ENCODE measurements at regions not wholly inside any gene's neighbourhood (a gene's known extent, or its start where the extent isn't known, plus 50 kb on each side); places are given as distances from the start of the nearest gene placed in this dataset.
"Not testable (repeated sequence)": the region's sequence is repeated elsewhere in the genome, so short reads cannot be mapped to it uniquely, and the experiment has no call there.

GRCh38 chr6:164043656-164044055 is 629.1 kb downstream of the QKI start:
- DNase-seq = not testable (repeated sequence)

GRCh38 chr6:164042212-164042611 is 627.7 kb downstream of the QKI start:
- DNase-seq = no peak

- no peak for DNase-seq
These were observed 626.5 kb downstream of the QKI start for GRCh38 chr6:164040994-164041393.

- DNase-seq = no peak
These were observed 625.4 kb downstream of the QKI start for GRCh38 chr6:164039954-164040375.

GRCh38 chr6:164037171-164037870 is 622.8 kb downstream of the QKI start:
- no peak for DNase-seq

- no peak for DNase-seq
These were observed 621.5 kb downstream of the QKI start for GRCh38 chr6:164035900-164036485.

- no peak for DNase-seq
These were observed 620.2 kb downstream of the QKI start for GRCh38 chr6:164034602-164035140.

GRCh38 chr6:164025180-164025579 is 610.7 kb downstream of the QKI start:
- DNase-seq = no peak

- DNase-seq = no peak
These were observed 609.0 kb downstream of the QKI start for GRCh38 chr6:164023535-164023934.

- no peak for DNase-seq
These were observed 608.1 kb downstream of the QKI start for GRCh38 chr6:164022632-164023031.

GRCh38 chr6:164021589-164022250 is 607.2 kb downstream of the QKI start:
- DNase-seq = no peak

- DNase-seq = no peak
These were observed 605.6 kb downstream of the QKI start for GRCh38 chr6:164020142-164020541.

- no peak for DNase-seq
These were observed 603.6 kb downstream of the QKI start for GRCh38 chr6:164018133-164018532.

GRCh38 chr6:164016056-164016455 is 601.5 kb downstream of the QKI start:
- DNase-seq = no peak

- no peak for DNase-seq
These were observed 600.6 kb downstream of the QKI start for GRCh38 chr6:164015088-164015484.

- DNase-seq = no peak
These were observed 600.0 kb downstream of the QKI start for GRCh38 chr6:164014346-164015087.

GRCh38 chr6:164013480-164014208 is 599.1 kb downstream of the QKI start:
- no peak for DNase-seq

- no peak for DNase-seq
These were observed 596.8 kb downstream of the QKI start for GRCh38 chr6:164011321-164011720.

- no peak for DNase-seq
These were observed 596.1 kb downstream of the QKI start for GRCh38 chr6:164010441-164011103.

- no peak for DNase-seq
These were observed 594.4 kb downstream of the QKI start for GRCh38 chr6:164008902-164009301.

- DNase-seq = no peak
These were observed 593.4 kb downstream of the QKI start for GRCh38 chr6:164007881-164008280.

- no peak for DNase-seq
These were observed 591.9 kb downstream of the QKI start for GRCh38 chr6:164006459-164006858.
